ENCODE measurements at regions not wholly inside any gene's neighbourhood (a gene's known extent, or its start where the extent isn't known, plus 50 kb on each side); places are given as distances from the start of the nearest gene placed in this dataset.

- no peaks in the 10 kb centered on the region for H3K36me3 ChIP-seq
- no peaks in the 10 kb centered on the region for H3K4me1 ChIP-seq
- FAIRE-seq: no peak
- H3K9me3 ChIP-seq: no peaks in the 10 kb centered on the region
- H3K4me3 ChIP-seq: no peak overlapping the region
- no peak for TF ChIP-seq CTCF (IDR thresholded peaks at IDR 0.05)
- DNase-seq: no peak
- intact Hi-C loops (cut with DNase I): no loop called here
- ATAC-seq: peak in 1 of 4 donors; percentile 12
- H3K27ac ChIP-seq: no peak overlapping the region
- no peaks in the 10 kb centered on the region for H3K27me3 ChIP-seq
- 32 to 42% methylated on average over 7 of the region's 7 CpGs for WGBS, 2 donors
Observed at GRCh38 chr4:11801466-11802446, 373.1 kb upstream of the HS3ST1 start.

- FAIRE-seq (no peak), DNase-seq (no peak), ATAC-seq (no peak)
- Histone ChIP-seq H3K4me1 (no peaks in the 10 kb centered on the region), H3K36me3 (no peaks in the 10 kb centered on the region), H3K27ac (no peak overlapping the region), H3K9me3 (no peaks in the 10 kb centered on the region), H3K27me3 (no peaks in the 10 kb centered on the region), H3K4me3 (no peak overlapping the region)
- 18 to 22% methylated on average over 1 of the region's 1 CpG for WGBS, 2 donors
- intact Hi-C loops (cut with DNase I): no loop called here
- TF ChIP-seq CTCF (IDR thresholded peaks at IDR 0.05): no peak
Observed at GRCh38 chr4:11799196-11799595, 370.5 kb upstream of the HS3ST1 start.

GRCh38 chr4:11791797-11792196 is 363.1 kb upstream of the HS3ST1 start:
- no peak for TF ChIP-seq CTCF (IDR thresholded peaks at IDR 0.05)
- 54 to 74% methylated on average over 3 of the region's 3 CpGs for WGBS, 2 donors
- intact Hi-C loops (cut with DNase I): no loop called here
- DNase-seq: no peak
- no peaks in the 10 kb centered on the region for H3K36me3 ChIP-seq
- H3K4me3 ChIP-seq: no peak overlapping the region
- no peak overlapping the region for H3K27ac ChIP-seq
- no peaks in the 10 kb centered on the region for H3K9me3 ChIP-seq
- no peak for FAIRE-seq
- no peaks in the 10 kb centered on the region for H3K4me1 ChIP-seq
- H3K27me3 ChIP-seq: no peaks in the 10 kb centered on the region
- ATAC-seq: no peak

- intact Hi-C loops (cut with DNase I): no loop called here
Observed at GRCh38 chr4:11790230-11790629, 361.5 kb upstream of the HS3ST1 start.

More at GRCh38 chr4:11790230-11790629, 361.5 kb upstream of the HS3ST1 start:
- H3K27me3 ChIP-seq: no peaks in the 10 kb centered on the region
- no peaks in the 10 kb centered on the region for H3K36me3 ChIP-seq
- no peak overlapping the region for H3K27ac ChIP-seq
- FAIRE-seq (no peak), DNase-seq (no peak), ATAC-seq (no peak)
- H3K4me3 ChIP-seq: no peak overlapping the region
- WGBS, 2 donors: 70 to 89% methylated on average over 4 of the region's 4 CpGs
- no peaks in the 10 kb centered on the region for H3K9me3 ChIP-seq
- no peaks in the 10 kb centered on the region for H3K4me1 ChIP-seq
- no peak for TF ChIP-seq CTCF (IDR thresholded peaks at IDR 0.05)

Measured in pancreas (tissue), 10 donors.